GM12872 (cell line): ENCODE measurements at regions not wholly inside any gene's neighbourhood (a gene's known extent, or its start where the extent isn't known, plus 50 kb on each side); places are given as distances from the start of the nearest gene placed in this dataset.

Experiments used
- TF ChIP-seq, protein P1 (sequence below): IDR thresholded peaks from 3 replicates; pipeline ENCODE4 v1.5.1; 2011; ENCODE audit warnings: low read depth, mild to moderate bottlenecking, low read length, moderate library complexity; ENCODE audit not compliant: insufficient read depth

DNA sequence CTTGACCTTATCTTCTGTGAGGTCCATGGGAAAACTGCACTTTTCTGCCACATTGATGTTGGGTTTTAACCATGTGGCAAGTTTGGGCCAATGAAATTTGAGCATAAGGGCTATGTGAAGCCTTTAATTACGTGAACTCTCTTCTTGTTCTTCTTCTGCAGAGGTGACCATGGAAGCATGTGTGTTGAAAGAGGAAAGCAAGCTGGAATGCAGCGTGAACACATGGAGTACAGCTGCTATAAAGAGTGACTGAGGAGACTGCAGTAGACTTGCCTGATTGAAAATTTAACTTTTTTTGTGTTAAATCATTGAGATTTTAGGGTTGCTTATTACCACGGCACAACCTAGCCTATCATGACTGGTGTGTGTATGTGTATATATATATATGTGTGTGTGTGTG, 347.3 kb downstream of the ZIC1 start:
- TF ChIP-seq, protein P1, sequence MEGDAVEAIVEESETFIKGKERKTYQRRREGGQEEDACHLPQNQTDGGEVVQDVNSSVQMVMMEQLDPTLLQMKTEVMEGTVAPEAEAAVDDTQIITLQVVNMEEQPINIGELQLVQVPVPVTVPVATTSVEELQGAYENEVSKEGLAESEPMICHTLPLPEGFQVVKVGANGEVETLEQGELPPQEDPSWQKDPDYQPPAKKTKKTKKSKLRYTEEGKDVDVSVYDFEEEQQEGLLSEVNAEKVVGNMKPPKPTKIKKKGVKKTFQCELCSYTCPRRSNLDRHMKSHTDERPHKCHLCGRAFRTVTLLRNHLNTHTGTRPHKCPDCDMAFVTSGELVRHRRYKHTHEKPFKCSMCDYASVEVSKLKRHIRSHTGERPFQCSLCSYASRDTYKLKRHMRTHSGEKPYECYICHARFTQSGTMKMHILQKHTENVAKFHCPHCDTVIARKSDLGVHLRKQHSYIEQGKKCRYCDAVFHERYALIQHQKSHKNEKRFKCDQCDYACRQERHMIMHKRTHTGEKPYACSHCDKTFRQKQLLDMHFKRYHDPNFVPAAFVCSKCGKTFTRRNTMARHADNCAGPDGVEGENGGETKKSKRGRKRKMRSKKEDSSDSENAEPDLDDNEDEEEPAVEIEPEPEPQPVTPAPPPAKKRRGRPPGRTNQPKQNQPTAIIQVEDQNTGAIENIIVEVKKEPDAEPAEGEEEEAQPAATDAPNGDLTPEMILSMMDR = no peak

DNA sequence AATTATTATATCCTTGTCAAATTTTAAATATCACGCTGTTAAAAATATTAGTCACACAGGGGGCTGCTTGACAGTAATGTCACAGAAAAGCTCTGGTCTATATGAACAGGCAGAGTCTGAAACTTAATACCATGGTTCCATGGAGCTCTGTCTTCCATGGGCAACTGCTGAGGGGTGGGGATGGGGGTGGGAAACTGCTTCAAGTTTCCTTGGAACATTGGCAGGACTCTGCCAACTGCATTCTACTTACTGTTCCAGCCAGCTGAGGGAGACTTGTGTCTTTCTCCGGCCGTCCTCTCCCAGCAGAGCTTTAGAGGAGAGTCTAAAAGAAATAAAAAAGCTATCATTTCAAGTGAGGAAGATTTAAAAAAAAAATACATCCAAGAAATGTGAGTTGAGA, 348.7 kb downstream of the ZIC1 start:
- TF ChIP-seq, protein P1 = no peak

DNA sequence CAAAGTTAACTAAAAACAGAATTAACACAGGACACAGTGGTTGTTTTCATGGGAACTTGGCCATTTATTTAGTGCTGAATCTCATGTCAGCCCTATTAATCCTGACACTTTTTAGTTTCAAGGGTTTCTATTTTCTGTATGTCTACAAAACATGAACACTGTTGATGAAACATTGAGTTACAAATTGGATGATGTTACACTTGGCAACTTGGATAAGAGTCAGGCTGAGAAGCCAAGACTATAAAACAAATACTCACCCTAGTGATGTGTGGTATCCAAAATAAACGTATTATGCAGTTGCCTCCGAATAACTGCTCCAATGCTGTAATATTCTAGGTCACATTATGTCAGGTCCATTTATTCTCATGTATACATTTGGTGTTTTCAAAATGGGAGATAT, 349.6 kb downstream of the ZIC1 start:
- TF ChIP-seq, protein P1 = no peak

DNA sequence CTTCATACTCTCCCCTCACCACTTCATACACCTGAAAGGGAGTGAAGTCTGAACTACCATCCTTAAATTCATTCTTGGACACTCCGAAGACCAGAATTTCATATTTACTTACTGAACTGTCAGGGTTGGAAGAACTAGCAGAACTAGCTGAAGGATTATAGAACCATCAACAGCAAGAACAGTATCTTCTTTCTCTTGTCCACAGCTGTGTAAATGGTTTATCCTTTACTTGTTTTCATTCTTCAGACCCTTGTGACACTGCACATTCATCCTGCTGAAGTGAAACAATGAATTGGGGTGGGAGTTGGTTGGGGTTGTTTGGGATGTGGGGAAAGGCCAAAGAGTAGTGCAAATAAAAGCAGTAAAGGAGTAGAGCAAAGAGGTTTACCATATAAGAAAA, 350.9 kb downstream of the ZIC1 start:
- TF ChIP-seq, protein P1 = no peak

DNA sequence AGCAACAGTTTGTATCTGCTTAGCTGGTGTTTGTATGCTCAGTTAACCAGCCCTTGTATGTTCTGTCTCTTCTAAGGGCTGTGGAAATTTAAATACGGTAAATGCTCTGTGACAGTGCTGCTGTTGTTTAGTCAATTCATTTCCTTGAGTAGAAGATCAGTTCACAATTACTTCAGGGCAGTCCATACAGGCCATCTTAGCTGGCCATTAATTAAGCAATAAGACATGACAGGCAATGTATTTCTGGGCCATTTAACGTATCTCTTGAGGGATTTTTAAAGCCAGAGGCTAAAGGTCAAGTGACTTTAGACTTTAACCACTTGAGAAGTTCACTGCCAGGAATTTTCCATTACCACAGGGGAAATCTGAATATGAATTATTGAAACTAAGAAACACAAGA, 351.8 kb downstream of the ZIC1 start:
- TF ChIP-seq, protein P1 = no peak

DNA sequence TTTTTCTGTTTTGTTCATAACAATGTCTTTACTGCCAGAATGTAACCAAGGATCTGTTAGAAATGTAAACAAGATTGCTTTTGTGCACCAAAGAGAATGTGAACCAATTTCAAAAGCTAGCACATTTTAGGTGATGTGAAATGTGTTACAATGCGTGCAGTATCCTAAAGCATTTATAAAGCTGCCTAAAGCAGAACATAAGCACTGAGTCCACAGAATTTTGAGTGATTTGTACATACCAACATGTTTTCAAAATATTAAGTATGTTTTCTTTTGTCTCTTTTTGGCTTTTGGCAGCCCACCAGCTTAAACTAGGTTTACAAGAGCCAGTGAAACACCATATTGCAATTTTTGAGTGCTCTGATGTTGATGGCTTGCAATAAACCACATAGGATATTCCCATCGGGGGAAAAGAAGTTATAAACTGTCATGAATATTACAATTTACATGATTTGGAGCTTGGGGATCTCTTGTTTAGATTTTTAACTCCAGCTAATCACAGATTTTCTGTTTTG, 364.0 kb downstream of the ZIC1 start:
- TF ChIP-seq, protein P1 = no peak

DNA sequence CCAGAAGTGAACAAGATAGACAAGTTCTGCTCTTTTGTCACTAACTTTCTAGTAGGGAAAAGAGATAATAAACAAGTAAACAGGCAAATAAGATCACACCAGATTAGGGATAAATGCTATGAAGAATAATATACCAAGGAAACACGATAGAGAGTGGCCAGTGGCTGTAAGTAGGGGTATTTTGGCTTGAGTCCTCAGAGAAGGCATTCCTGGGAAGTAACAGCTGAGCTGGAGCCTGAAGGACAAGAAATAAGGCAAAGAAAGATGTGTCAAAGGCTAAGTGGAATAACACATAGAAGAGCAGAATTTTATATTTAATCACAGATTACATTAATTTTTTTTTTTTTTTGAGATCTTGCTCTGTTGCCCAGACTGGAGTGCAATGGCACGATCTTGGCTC, 366.2 kb downstream of the ZIC1 start:
- TF ChIP-seq, protein P1 = no peak

DNA sequence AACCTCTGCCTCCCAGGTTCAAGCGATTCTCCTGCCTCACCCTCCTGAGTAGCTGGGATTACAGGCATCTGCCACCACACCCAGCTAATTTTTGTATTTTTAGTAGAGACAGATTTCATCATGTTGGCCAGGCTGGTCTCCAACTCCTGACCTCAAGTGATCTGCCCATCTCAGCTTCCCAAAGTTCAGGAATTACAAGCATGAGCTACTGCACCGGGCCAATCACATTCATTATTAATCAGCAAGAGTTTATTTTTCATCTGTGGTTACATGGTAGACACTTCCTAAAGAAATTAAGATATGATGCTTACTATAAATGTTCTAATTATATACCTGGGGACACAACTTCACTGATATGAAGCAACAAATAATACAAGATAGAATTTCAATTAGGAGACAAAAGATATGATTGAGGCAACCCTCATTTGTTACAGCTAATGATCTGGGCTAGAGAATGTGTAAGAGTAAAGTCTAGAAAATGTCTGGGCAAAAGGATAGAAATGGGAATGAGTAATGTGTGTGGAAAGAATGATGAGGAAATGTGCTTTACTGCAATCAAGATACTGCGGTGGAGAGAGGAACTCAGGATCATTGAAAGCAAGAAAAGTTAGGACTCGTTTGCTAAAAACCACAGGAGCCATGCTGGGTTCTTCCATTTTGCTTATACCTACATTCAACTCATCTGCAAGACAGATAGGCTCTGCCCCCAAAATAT, 366.8 kb downstream of the ZIC1 start:
- TF ChIP-seq, protein P1 = no peak
